ENCODE measurements at regions not wholly inside any gene's neighbourhood (a gene's known extent, or its start where the extent isn't known, plus 50 kb on each side); places are given as distances from the start of the nearest gene placed in this dataset.
A peak's percentile ranks its signal among the peaks of the same experiment; 100 is the strongest.

DNA sequence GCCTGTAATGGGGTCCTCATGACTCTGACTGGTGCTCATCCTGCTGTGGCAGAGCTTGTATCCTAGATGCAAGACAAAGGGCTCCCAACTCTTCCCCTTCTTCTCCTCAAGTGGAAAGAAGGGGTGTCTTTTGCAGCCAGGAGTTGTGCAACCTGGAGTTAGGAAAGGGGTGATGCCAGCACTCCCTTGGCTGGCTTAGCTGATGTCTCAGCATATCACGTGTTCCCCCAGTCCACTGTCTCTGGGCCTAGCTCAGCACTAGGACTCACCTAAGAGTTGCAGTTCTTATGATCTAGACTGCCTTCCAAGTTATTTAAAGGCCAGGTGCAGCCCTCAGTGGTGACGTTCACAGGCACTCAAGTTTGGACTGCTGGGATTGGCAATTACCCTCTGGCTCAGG lies 146.2 kb upstream of the GORAB start:
- Histone ChIP-seq H3K4me1 (no peaks in the 10 kb centered on the region), H3K4me3 (no peak overlapping the region), H3K9me3 (no peaks in the 10 kb centered on the region), H3K27ac (no peak overlapping the region), H3K36me3 (no peaks in the 10 kb centered on the region), H3K27me3 (no peaks in the 10 kb centered on the region)
- 84 to 89% methylated on average over 2 of the region's 2 CpGs for WGBS, 2 donors
- FAIRE-seq (no peak), ATAC-seq (no peak), DNase-seq (no peak)
- TF ChIP-seq, protein P1, sequence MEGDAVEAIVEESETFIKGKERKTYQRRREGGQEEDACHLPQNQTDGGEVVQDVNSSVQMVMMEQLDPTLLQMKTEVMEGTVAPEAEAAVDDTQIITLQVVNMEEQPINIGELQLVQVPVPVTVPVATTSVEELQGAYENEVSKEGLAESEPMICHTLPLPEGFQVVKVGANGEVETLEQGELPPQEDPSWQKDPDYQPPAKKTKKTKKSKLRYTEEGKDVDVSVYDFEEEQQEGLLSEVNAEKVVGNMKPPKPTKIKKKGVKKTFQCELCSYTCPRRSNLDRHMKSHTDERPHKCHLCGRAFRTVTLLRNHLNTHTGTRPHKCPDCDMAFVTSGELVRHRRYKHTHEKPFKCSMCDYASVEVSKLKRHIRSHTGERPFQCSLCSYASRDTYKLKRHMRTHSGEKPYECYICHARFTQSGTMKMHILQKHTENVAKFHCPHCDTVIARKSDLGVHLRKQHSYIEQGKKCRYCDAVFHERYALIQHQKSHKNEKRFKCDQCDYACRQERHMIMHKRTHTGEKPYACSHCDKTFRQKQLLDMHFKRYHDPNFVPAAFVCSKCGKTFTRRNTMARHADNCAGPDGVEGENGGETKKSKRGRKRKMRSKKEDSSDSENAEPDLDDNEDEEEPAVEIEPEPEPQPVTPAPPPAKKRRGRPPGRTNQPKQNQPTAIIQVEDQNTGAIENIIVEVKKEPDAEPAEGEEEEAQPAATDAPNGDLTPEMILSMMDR (IDR thresholded peaks at IDR 0.05), result no peak
- intact Hi-C loops (cut with DNase I), result no loop called here

DNA sequence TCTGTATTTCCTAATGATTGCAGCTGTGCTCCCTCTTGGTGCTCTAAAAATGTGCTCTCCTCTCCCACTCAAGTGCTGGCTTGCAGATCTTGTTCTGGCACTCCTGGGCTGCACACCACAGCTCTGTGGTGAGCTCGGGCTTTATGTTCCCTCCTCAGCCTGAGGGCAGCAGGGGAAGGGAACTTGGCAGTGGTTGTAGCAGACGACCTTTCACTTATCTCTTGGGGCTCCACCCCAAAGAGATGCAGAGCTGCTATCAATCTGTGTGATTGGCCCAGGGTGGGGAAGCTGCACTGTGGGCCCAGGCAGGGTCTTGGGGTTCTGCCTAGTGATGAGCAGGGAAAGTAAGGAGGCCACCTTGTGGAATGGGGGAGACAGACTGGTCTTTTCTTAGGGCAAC lies 143.5 kb upstream of the GORAB start:
- no peaks in the 10 kb centered on the region for H3K9me3 ChIP-seq
- peak in 2 of 6 donors; percentile 16 to 20 for DNase-seq
- no peak overlapping the region for H3K27ac ChIP-seq
- WGBS, 2 donors, result 38 to 43% methylated on average over 2 of the region's 2 CpGs
- H3K4me3 ChIP-seq, result no peak overlapping the region
- no peak for ATAC-seq
- H3K27me3 ChIP-seq, result no peaks in the 10 kb centered on the region
- intact Hi-C loops (cut with DNase I), result no loop called here
- no peak for FAIRE-seq
- no peaks in the 10 kb centered on the region for H3K36me3 ChIP-seq
- TF ChIP-seq, protein P1 (IDR thresholded peaks at IDR 0.05), result no peak
- H3K4me1 ChIP-seq, result no peaks in the 10 kb centered on the region

DNA sequence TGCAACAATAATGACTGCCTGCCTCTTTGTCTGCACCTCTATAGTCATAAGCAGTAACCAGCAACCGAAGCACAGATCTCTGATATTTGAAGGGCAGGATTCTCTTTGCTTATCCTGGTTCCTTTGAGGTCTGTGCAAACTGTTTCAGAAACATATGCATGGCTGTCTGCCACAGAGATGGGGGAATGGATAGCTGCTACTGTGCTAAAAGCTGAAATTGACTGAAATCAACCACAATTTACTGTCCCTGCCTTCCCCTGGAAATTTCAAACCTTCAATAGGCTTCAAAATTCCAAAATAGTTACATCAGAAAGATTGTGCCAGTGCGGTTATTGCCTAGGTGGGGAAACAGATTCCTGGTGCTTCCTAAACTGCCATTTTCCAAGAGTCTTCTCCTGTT lies 136.8 kb upstream of the GORAB start:
- no peak overlapping the region for H3K4me3 ChIP-seq
- FAIRE-seq (no peak), DNase-seq (no peak), ATAC-seq (no peak)
- intact Hi-C loops (cut with DNase I), result no loop called here
- 80% methylated on average over 2 of the region's 2 CpGs for WGBS, 2 donors
- no peaks in the 10 kb centered on the region for H3K36me3 ChIP-seq
- no peak overlapping the region for H3K27ac ChIP-seq
- TF ChIP-seq, protein P1 (IDR thresholded peaks at IDR 0.05), result no peak
- no peaks in the 10 kb centered on the region for H3K4me1 ChIP-seq
- H3K9me3 ChIP-seq, result no peaks in the 10 kb centered on the region
- H3K27me3 ChIP-seq, result no peaks in the 10 kb centered on the region

DNA sequence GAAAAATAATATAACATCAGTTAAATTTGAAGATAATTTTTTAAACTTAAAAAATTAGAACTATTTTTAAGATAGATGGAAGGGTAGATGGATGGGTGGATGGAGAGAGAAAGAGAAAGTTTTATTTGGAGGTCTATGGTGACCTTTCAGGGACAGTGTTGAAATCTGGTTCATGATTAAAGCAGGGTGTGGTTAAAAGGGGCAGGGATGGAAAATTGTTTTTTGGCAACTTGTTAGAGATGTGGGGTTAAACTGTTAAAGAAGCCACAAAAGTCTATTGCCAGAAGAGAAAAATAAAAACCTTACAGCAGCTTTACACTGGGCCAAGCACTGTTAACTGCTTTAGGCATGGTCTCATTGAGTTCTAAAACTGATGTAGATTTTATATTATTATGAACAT lies 134.9 kb upstream of the GORAB start:
- intact Hi-C loops (cut with DNase I), result no loop called here
- Histone ChIP-seq H3K4me3 (no peak overlapping the region), H3K4me1 (no peaks in the 10 kb centered on the region), H3K27me3 (no peaks in the 10 kb centered on the region), H3K9me3 (no peaks in the 10 kb centered on the region), H3K36me3 (no peaks in the 10 kb centered on the region), H3K27ac (no peak overlapping the region)
- DNase-seq (no peak), ATAC-seq (no peak), FAIRE-seq (no peak)
- TF ChIP-seq, protein P1 (IDR thresholded peaks at IDR 0.05), result no peak

DNA sequence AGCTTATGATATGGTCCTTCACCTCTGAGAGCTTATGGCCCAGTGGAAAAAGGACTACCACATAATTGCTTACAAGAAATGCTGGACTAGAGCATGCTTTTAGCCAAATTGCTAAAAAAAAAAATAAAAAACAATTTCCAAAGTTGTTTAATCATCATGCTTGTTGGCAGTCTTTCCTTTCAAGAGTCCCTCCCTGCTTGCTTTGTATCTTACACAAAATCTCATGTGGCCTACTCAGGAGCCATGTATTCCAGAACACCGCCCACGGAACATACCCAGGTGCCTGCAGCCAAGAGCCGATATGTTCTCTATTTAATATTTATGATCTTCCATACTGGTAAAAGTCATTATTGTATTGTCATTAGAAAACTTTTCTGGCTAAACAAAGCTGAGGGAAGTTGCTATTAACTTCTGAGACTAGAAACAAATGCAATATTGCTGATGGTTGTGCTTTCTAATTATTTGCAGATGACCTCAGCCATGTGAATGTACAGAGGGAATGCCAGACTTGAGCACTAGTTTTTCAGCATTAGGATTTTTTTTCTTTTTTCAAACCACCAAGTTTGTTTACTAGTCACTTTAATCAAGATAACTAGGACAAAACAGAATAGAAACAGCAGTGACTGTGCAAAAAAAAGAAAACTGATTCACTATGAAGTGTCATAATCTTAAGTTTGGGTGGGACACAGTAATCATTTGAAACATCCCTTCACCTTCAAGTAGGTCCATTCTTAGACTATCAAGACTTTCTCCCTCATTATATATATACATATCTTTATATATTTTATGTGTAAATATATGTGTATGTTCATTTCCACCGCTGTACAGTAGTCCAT lies 129.3 kb upstream of the GORAB start:
- ATAC-seq (peak in 2 of 4 donors; percentile 18 to 38), FAIRE-seq (no peak), DNase-seq (no peak)
- TF ChIP-seq, protein P1 (IDR thresholded peaks at IDR 0.05), result no peak
- Histone ChIP-seq H3K27me3 (no peaks in the 10 kb centered on the region), H3K36me3 (no peaks in the 10 kb centered on the region), H3K9me3 (no peaks in the 10 kb centered on the region), H3K4me3 (no peak overlapping the region), H3K4me1 (no peaks in the 10 kb centered on the region), H3K27ac (no peak overlapping the region)
- intact Hi-C loops (cut with DNase I), result no loop called here
- 65 to 78% methylated on average over 4 of the region's 4 CpGs for WGBS, 2 donors

All from pancreas (tissue), 10 donors.